Fibroblast of lung (primary cell): ENCODE measurements at regions not wholly inside any gene's neighbourhood (a gene's known extent, or its start where the extent isn't known, plus 50 kb on each side); places are given as distances from the start of the nearest gene placed in this dataset.

Experiments used
- DNase-seq, 2 donors: peaks; one replicate each; pipeline versions ENCODE4 v3.0.0 to v3.0.0-alpha.2; 2010; ENCODE audit warnings: low read depth in 2 of 2
- H2AFZ ChIP-seq: 2 replicates; pipeline ENCODE4 v1.5.1; 2012; ENCODE audit warnings: low read length, control low read depth, inconsistent platforms
- H3K27ac ChIP-seq: 2 replicates; pipeline ENCODE4 v1.5.1; 2011; ENCODE audit warnings: low read length, control low read depth; ENCODE audit not compliant: insufficient read depth
- H3K27me3 ChIP-seq: 2 replicates; pipeline ENCODE4 v1.5.1; 2011; ENCODE audit warnings: mild to moderate bottlenecking, low read length; ENCODE audit not compliant: control insufficient read depth, insufficient read depth
- H3K36me3 ChIP-seq: 2 replicates; pipeline ENCODE4 v1.5.1; 2011; ENCODE audit warnings: low read length; ENCODE audit not compliant: control insufficient read depth, insufficient read depth
- H3K4me1 ChIP-seq: 2 replicates; pipeline ENCODE4 v1.5.1; 2011; ENCODE audit warnings: low read length; ENCODE audit not compliant: control insufficient read depth, insufficient read depth; ENCODE audit errors: extremely low read depth
- H3K4me2 ChIP-seq: 2 replicates; pipeline ENCODE4 v1.5.1; 2011; ENCODE audit warnings: low read length, control low read depth; ENCODE audit not compliant: insufficient read depth; ENCODE audit errors: extremely low read depth
- H3K4me3 ChIP-seq, 4 experiments: fragments of 200-600 bp in 1 of 4; sonication (generic) in 1 of 4; replicated peaks in 1 of 4; 2 replicates each; pipeline ENCODE4 v1.5.1; 2011 to 2016; ENCODE audit warnings: low read length in 4 of 4, low read depth in 3 of 4, mild to moderate bottlenecking in 3 of 4, control low read depth in 2 of 4, inconsistent platforms in 1 of 4, mixed read lengths in 1 of 4; ENCODE audit not compliant: insufficient read depth in 1 of 4; ENCODE audit errors: control extremely low read depth in 1 of 4
- H3K79me2 ChIP-seq: 2 replicates; pipeline ENCODE4 v1.5.1; 2012; ENCODE audit warnings: mild to moderate bottlenecking, low read length, inconsistent platforms; ENCODE audit not compliant: control insufficient read depth, insufficient read depth
- H3K9ac ChIP-seq: 2 replicates; pipeline ENCODE4 v1.5.1; 2011; ENCODE audit warnings: mild to moderate bottlenecking, low read length, control low read depth; ENCODE audit not compliant: insufficient read depth
- H3K9me3 ChIP-seq: 2 replicates; pipeline ENCODE4 v1.5.1; 2012; ENCODE audit warnings: low read depth, low read length; ENCODE audit not compliant: control insufficient read depth, insufficient read depth
- H4K20me1 ChIP-seq: 2 replicates; pipeline ENCODE4 v1.5.1; 2011; ENCODE audit warnings: low read length; ENCODE audit not compliant: control insufficient read depth, insufficient read depth; ENCODE audit errors: extremely low read depth
- EZH2 ChIP-seq: IDR thresholded peaks from 2 replicates; pipeline ENCODE4 v1.5.1; 2012; ENCODE audit warnings: low read length, control low read depth, mild to moderate bottlenecking; ENCODE audit errors: missing control alignments
- TF ChIP-seq, protein P1 (sequence below), 2 donors: IDR thresholded peaks in 1 of 2; conservative IDR thresholded peaks in 1 of 2; 1 replicate in 1 of 2; 2 replicates in 1 of 2; pipeline ENCODE4 v1.5.1; 2011 to 2012; ENCODE audit warnings: low read length in 2 of 2, control low read depth in 1 of 2, inconsistent platforms in 1 of 2, low read depth in 1 of 2, mild to moderate bottlenecking in 1 of 2

DNA sequence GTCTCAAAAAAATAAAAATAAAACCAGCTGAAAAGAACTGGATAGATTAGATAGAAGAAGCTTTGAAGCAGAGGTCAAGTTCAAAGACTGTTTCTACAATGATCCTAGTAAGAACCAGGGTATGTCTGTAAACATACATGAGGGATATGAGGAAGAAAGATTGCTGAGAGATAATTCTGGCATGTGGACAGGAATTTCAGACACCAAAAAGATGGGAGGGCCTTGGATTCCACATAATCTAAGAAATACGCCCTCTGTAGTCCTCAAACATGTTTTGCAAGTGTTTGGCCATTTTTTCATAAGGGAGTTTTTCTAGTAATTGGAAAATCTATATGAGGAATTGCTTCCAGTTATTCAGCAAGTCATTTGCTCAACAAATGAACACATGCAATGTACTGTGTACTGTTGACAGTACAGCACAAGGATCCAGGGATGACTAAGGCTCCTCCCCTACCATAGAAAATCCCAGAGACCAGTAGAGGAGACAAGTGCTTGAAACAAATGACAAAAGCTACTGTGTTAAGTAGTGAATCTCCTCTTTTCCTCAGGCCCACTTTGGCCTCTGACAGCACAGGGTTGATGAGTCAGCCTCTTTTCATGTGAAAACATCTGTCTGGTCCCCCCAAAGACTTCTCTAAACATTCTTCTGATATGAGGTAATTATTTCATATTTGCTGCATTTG, 795.9 kb downstream of the MAFB start:
- H3K9ac ChIP-seq, result no peak overlapping the region
- no peak overlapping the region for H3K4me2 ChIP-seq
- peaks cover 9% of the 10 kb centered on the region for H3K4me1 ChIP-seq
- no peak for TF ChIP-seq EZH2
- TF ChIP-seq, protein P1, sequence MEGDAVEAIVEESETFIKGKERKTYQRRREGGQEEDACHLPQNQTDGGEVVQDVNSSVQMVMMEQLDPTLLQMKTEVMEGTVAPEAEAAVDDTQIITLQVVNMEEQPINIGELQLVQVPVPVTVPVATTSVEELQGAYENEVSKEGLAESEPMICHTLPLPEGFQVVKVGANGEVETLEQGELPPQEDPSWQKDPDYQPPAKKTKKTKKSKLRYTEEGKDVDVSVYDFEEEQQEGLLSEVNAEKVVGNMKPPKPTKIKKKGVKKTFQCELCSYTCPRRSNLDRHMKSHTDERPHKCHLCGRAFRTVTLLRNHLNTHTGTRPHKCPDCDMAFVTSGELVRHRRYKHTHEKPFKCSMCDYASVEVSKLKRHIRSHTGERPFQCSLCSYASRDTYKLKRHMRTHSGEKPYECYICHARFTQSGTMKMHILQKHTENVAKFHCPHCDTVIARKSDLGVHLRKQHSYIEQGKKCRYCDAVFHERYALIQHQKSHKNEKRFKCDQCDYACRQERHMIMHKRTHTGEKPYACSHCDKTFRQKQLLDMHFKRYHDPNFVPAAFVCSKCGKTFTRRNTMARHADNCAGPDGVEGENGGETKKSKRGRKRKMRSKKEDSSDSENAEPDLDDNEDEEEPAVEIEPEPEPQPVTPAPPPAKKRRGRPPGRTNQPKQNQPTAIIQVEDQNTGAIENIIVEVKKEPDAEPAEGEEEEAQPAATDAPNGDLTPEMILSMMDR (conservative IDR thresholded peaks at IDR 0.05 in 1 of 2, IDR thresholded peaks at IDR 0.05 in 1 of 2; ENCODE audit: low read depth in 1 of 2, low read length in 2 of 2), result peak; percentile 23 to 27
- H3K27ac ChIP-seq, result peak overlapping the region; percentile 28
- peak; percentile 82 to 86 for DNase-seq
- H2AFZ ChIP-seq, result no peak overlapping the region
- H4K20me1 ChIP-seq, result no peaks in the 10 kb centered on the region
- H3K4me3 ChIP-seq, result no peak overlapping the region
- no peaks in the 10 kb centered on the region for H3K79me2 ChIP-seq
- no peaks in the 10 kb centered on the region for H3K36me3 ChIP-seq
- H3K9me3 ChIP-seq, result no peaks in the 10 kb centered on the region
- H3K27me3 ChIP-seq, result no peaks in the 10 kb centered on the region

DNA sequence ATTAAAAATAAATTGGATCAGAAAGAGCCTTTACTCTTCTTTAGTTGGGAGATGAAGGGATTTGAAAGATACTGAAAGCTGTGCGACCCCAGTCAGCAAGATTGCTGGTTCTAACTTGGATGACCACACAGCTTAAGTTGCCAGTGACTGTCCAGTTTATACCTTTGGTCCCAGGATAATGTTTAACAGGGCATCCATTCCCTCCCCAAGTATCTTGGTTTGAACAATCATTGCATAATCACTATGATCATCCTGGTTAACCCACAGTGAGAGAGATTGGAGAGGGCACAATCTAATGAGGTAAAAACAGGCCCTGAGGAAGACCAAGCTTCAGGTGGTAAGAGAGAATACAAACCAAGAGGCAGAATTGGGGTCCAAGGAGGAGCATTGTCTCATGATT, 798.3 kb downstream of the MAFB start:
- H4K20me1 ChIP-seq, result no peaks in the 10 kb centered on the region
- no peak overlapping the region for H3K9ac ChIP-seq
- no peak overlapping the region for H3K4me2 ChIP-seq
- no peak overlapping the region for H3K27ac ChIP-seq
- H3K9me3 ChIP-seq, result no peaks in the 10 kb centered on the region
- H2AFZ ChIP-seq, result no peak overlapping the region
- H3K4me3 ChIP-seq, result no peak overlapping the region
- TF ChIP-seq EZH2, result no peak
- TF ChIP-seq, protein P1 (conservative IDR thresholded peaks at IDR 0.05 in 1 of 2, IDR thresholded peaks at IDR 0.05 in 1 of 2; ENCODE audit: low read depth in 1 of 2, low read length in 2 of 2), result no peak
- H3K36me3 ChIP-seq, result no peaks in the 10 kb centered on the region
- H3K4me1 ChIP-seq, result peaks cover 8% of the 10 kb centered on the region
- H3K79me2 ChIP-seq, result no peaks in the 10 kb centered on the region
- DNase-seq, result no peak
- H3K27me3 ChIP-seq, result no peaks in the 10 kb centered on the region

DNA sequence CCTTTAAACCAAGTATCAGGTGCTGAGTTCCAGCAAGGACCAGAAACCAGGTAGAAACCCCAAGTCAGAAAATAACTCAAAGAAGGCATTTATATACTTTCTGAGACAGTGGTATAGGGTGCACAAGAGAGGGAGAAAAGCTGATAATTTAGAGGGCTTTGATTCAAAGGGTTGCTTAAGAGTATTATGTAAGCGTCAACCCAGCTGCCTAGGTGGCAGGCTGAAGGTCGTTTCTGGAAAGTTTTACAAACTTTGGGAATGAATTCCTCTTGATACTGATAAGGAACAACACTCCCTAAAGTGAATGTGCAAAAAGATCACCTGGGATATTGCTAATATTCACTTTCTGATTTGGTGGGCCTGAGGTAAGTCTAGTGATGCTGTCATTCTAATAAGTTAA, 800.7 kb downstream of the MAFB start:
- TF ChIP-seq EZH2, result no peak
- TF ChIP-seq, protein P1 (conservative IDR thresholded peaks at IDR 0.05 in 1 of 2, IDR thresholded peaks at IDR 0.05 in 1 of 2; ENCODE audit: low read depth in 1 of 2, low read length in 2 of 2), result no peak
- Histone ChIP-seq H3K36me3 (no peaks in the 10 kb centered on the region), H3K79me2 (no peaks in the 10 kb centered on the region), H3K4me2 (no peak overlapping the region), H3K4me1 (peaks cover 8% of the 10 kb centered on the region), H3K9ac (no peak overlapping the region), H2AFZ (no peak overlapping the region), H3K4me3 (no peak overlapping the region), H3K27ac (no peak overlapping the region), H3K9me3 (no peaks in the 10 kb centered on the region), H3K27me3 (no peaks in the 10 kb centered on the region), H4K20me1 (no peaks in the 10 kb centered on the region)
- DNase-seq, result no peak
